HG03469 (cell line): ENCODE measurements at regions not wholly inside any gene's neighbourhood (a gene's known extent, or its start where the extent isn't known, plus 50 kb on each side); places are given as distances from the start of the nearest gene placed in this dataset.

Source experiments
- ATAC-seq: cut with Tn5 transposase; IDR thresholded peaks from one replicate; pipeline ENCODE4 v1.9.1; 2021; ENCODE audit warnings: mild to moderate bottlenecking, moderate library complexity, moderate number of reproducible peaks; ENCODE audit not compliant: unreplicated experiment

GRCh38 chr14:29030970-29031369 is 264.4 kb downstream of the FOXG1 start:
- ATAC-seq, result no peak

DNA sequence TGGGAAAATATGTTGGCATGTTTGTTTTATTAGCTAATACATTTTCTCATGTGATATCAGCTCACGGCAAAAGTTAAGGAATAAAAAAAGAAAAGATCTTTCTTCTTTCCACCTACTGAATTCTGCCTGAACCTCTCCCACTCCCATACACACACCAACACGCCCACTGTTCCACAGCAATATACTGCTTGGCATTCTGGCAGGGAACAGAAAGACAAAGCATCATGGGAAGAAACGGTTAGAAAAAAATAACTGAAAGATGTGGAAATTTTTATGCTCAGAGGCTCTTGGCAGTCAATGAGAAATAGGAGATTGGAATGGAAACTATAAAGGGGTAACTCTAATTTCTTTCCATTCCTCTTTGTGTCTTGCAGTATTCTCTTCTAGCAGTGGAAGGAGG is 268.5 kb downstream of the FOXG1 start:
- ATAC-seq, result no peak

DNA sequence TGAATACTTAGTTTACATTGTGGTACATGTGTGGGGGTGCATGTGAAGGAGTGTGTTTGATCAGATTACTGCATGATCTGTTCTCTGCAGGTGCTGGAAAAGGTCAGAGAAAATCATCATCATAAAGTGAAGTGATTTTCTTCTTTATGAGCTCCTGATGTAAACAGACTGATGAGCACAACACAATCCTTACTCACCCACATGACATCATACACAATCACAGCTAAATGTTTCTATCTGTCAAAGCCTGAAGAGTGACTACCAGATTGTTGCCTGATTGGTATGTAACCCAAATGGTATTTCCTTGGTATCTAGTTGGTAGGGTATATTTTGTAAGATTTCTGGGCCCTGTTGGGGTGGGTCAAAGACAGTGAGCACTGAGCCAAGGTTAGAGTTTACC is 270.8 kb downstream of the FOXG1 start:
- no peak for ATAC-seq

DNA sequence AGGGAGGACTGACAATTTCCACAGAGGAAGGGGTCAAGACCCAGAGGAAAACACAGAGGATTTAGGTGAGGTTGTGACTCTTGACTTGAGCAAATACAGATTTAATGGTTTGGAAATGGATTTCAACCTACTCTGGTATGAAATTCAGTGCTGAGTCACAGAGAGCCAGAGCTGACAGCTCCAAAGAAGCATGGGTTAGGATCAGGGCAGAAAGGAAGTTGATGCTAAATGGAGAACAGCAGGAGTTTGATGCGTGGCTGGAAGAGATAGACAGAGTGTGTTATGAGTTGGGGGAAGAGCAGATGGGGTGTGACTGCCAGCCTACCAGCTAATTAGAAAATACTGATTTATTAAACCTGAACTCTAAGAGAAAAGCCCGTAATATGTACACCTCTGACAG is 272.6 kb downstream of the FOXG1 start:
- no peak for ATAC-seq

DNA sequence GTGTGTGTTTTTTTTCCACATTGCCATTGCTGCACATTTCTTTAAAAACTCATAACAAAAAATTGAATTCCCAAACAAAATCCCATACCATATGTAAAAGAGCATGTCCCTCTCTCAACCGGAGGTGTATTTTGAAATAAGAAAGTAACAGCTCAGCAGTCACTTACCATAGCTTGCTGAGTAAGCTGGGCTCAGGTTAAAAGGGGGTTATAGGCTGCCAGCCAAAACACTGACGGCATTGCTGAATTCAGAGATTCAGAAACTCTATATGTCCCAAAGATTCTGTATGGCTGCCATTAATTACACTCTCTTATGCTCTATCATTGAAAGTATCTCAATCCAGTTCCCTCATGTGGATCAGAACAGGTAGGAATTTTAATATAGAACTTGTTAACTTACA is 276.0 kb downstream of the FOXG1 start:
- ATAC-seq, result no peak

GRCh38 chr14:29043737-29044136 is 277.1 kb downstream of the FOXG1 start:
- ATAC-seq, result no peak

GRCh38 chr14:29045237-29045636 is 278.6 kb downstream of the FOXG1 start:
- ATAC-seq, result no peak

DNA sequence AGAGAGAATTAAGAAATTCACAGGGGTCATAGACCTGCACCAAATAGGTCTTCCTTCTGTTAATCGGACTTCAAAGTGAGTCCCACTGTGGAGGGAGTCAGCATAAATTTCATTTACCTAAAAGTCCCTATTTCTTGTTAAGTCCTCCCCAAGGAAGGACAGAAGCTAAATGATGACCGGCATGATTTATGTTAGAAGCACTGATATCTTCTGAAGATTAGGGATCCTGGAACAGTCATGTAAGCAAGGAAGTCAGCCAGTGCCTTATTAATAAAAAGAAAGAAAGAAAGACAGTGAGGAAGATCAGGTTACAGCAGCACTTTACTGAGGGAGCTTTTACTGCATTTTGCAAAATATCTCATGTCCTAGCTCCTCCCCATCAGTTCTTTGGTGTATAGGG is 287.5 kb downstream of the FOXG1 start:
- ATAC-seq, result no peak

- no peak for ATAC-seq
Measured at GRCh38 chr14:29056041-29056566, 289.5 kb downstream of the FOXG1 start.

DNA sequence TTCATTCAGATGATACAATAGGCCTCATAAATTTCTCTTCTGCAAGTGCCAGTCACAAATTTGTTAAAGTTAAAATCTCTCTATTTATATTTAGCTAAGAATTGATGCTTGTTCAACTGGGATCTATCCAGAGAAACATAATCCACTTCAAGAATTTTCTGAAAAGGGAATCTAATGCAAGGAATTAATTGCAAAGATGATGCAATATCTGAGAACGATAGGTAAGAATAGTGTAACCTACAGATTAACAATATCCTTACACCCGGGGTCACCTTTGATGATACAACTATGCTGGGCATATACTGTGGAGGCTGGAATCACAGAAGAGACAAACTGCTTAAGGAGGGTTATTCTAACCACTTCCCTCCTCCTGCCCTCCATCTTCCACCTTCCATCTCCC is 295.1 kb downstream of the FOXG1 start:
- no peak for ATAC-seq

DNA sequence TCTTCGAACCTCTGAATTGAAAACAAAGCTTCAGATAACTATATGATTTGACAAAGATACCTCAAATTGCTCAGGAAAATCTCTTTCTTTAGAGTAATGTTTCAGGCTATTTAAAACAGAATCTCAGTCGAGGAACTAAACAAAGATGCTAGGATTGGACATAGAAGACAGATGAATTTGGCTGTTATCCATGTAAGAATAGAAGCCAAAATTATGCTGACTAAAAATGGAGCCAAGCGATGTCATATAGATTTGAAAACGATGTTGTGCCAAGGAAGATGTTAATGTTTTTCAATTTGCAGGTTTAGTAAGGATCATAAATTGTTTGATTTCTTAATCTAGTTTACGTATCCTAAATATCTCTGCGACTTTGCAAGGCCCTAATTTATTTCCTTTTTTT is 295.9 kb downstream of the FOXG1 start:
- ATAC-seq, result no peak

DNA sequence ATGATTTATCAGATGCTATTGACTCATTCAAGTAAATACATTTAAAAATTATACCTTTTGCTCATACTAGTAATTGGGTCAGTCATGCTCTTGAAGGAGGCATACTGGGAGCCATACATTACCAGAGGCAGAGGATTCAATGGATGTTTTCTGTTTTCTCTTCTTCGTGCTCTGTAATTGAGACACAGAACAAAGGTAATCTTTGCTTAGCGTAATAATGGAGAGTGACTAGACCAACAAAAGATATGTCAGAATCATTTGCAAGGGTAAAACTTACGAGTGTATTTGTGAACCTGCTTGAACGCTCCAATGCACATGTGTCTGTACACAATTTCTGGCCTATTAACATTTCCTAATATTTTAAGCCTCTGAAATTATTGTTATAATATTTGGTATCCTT is 296.4 kb downstream of the FOXG1 start:
- ATAC-seq, result no peak

GRCh38 chr14:29064305-29064900 is 297.8 kb downstream of the FOXG1 start:
- ATAC-seq, result no peak

DNA sequence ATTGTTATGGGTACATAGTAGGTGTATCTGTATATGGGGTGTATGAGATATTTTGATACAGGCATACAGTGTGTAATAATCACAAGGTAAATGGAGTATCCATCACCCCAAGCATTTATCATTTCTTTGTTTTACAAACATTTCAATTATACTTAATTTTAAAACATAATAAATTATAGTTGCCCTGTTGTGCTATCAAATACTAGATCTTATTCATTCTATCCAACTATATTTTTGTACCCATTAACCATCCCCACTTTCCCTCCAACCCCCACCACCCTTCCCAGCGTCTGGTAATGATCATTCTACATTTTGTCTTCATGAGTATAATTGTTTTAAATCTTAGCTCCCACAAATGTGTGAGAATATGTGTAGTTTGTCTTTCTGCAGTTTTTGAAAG is 302.6 kb downstream of the FOXG1 start:
- ATAC-seq, result no peak

- ATAC-seq, result no peak
Measured at GRCh38 chr14:29075761-29076160, 309.2 kb downstream of the FOXG1 start.

- no peak for ATAC-seq
Measured at GRCh38 chr14:29077916-29078315, 311.3 kb downstream of the FOXG1 start.

- ATAC-seq, result no peak
Measured at GRCh38 chr14:29078810-29079522, 312.4 kb downstream of the FOXG1 start.

GRCh38 chr14:29085546-29085945 is 319.0 kb downstream of the FOXG1 start:
- ATAC-seq, result no peak

DNA sequence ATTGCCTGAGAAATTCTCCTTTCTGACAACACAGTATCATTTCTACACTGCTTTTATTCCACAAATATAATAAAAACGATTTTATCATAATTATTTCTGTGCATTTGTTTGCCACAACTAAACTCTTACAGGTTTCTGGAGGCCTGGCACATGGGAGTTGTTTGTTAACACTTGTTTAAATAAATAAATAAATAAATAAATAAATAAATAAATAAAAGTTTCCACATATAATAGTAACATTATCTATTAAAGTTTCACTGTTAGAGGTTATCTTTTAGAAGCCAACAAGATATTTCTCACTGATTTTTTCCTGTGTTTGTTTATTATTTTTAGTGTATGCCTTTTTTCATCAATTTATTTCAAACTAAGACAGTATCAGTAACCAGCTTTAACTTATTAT is 323.3 kb downstream of the FOXG1 start:
- no peak for ATAC-seq

- no peak for ATAC-seq
Measured at GRCh38 chr14:29092121-29092520, 325.5 kb downstream of the FOXG1 start.

DNA sequence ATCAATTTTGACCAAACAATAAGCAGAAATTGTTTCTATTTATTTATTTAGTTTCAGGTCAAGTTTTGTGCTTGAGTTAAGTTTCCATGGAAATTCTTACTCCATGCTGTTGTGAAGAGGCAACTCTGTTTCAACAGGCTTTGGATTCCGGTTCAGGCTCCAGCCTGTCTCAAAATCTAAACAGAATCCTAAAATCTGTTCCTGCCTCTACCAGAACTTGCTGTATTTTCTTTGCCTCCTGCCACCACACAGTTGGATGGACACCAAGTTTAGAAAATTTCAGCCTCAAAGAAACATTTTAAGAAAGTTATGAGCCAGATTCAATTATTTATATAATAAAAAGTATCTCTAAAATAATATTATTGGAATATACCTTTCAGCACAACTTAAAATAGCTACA is 330.9 kb downstream of the FOXG1 start:
- no peak for ATAC-seq

GRCh38 chr14:29098656-29099055 is 332.1 kb downstream of the FOXG1 start:
- ATAC-seq, result no peak

GRCh38 chr14:29102266-29102665 is 335.7 kb downstream of the FOXG1 start:
- no peak for ATAC-seq
